K562 (cell line): ENCODE measurements at regions not wholly inside any gene's neighbourhood (a gene's known extent, or its start where the extent isn't known, plus 50 kb on each side); places are given as distances from the start of the nearest gene placed in this dataset.

Experiments
- ARID1B ChIP-seq: fragments of 450-650 bp; IDR thresholded peaks from 2 replicates; pipeline ENCODE4 v1.6.1; 2016; ENCODE audit warnings: antibody characterized with exemption, mild to moderate bottlenecking, inconsistent platforms
- BHLHE40 ChIP-seq: IDR thresholded peaks from 2 replicates; pipeline ENCODE4 v1.6.1; 2011; ENCODE audit warnings: low read length, improper control_type of control experiment
- BRF1 ChIP-seq: IDR thresholded peaks from 3 replicates; pipeline ENCODE4 v1.6.1; 2011; ENCODE audit warnings: borderline replicate concordance, mild to moderate bottlenecking; ENCODE audit not compliant: insufficient read length; ENCODE audit errors: extremely low read depth
- CAMTA2 ChIP-seq: fragments of 250-450 bp; sonication (Bioruptor Pico); conservative IDR thresholded peaks from 2 replicates; pipeline ENCODE4 v1.5.1; 2022
- CBX1 ChIP-seq: sonication (generic); IDR thresholded peaks from 2 replicates; pipeline ENCODE4 v1.6.1; 2016; ENCODE audit warnings: antibody characterized with exemption, low read depth, mild to moderate bottlenecking
- CBX5 ChIP-seq: IDR thresholded peaks from 2 replicates; pipeline ENCODE4 v1.6.1; 2014; ENCODE audit warnings: low read depth, borderline replicate concordance
- COPS2 ChIP-seq: fragments of 450-650 bp; conservative IDR thresholded peaks from 2 replicates; pipeline ENCODE4 v1.6.1; 2016; ENCODE audit warnings: mild to moderate bottlenecking, moderate library complexity
- CTBP1 ChIP-seq: fragments of 450-650 bp; IDR thresholded peaks from 2 replicates; pipeline ENCODE4 v1.6.1; 2016; ENCODE audit warnings: borderline replicate concordance
- DPF2 ChIP-seq: fragments of 450-650 bp; IDR thresholded peaks from 2 replicates; pipeline ENCODE4 v1.6.1; 2016
- HMG20B ChIP-seq: fragments of 250-450 bp; sonication (Bioruptor Pico); IDR thresholded peaks from 2 replicates; pipeline ENCODE4 v1.5.0; 2021; ENCODE audit warnings: mild to moderate bottlenecking
- MIER1 ChIP-seq: fragments of 450-650 bp; IDR thresholded peaks from 2 replicates; pipeline ENCODE4 v1.6.1; 2016; ENCODE audit warnings: antibody characterized with exemption, mild to moderate bottlenecking, low read depth
- NCOA1 ChIP-seq: fragments of 450-650 bp; IDR thresholded peaks from 2 replicates; pipeline ENCODE4 v1.6.1; 2016; ENCODE audit warnings: low read depth
- NKRF ChIP-seq: fragments of 450-650 bp; IDR thresholded peaks from 2 replicates; pipeline ENCODE4 v1.6.1; 2016; ENCODE audit warnings: borderline replicate concordance
- NR2C1 ChIP-seq, 2 experiments: fragments of 450-650 bp; IDR thresholded peaks; 2 replicates each; pipeline ENCODE4 v1.6.1; 2017; ENCODE audit warnings: mild to moderate bottlenecking in 2 of 2, antibody characterized with exemption in 1 of 2, inconsistent platforms in 1 of 2, missing compliant biosample characterization in 1 of 2, missing genetic modification characterization in 1 of 2
- PURB ChIP-seq: sonication (generic); formaldehyde crosslinking; IDR thresholded peaks from 2 replicates; pipeline ENCODE4 v1.9.0; 2021; ENCODE audit warnings: low read depth, mild to moderate bottlenecking, missing genetic modification reagents
- RBM39 ChIP-seq: fragments of 200-400 bp; formaldehyde crosslinking; optimal IDR thresholded peaks from 2 replicates; pipeline ENCODE3; 2018; ENCODE audit warnings: low read depth, low read length
- STAG1 ChIP-seq: sonication (generic); formaldehyde crosslinking; IDR thresholded peaks from 2 replicates; pipeline ENCODE4 v1.5.0; 2020; ENCODE audit warnings: missing genetic modification reagents, borderline replicate concordance
- TAF9B ChIP-seq: fragments of 450-650 bp; IDR thresholded peaks from 2 replicates; pipeline ENCODE4 v1.6.1; 2018; ENCODE audit warnings: mild to moderate bottlenecking; ENCODE audit not compliant: partially characterized antibody
- TEAD2 ChIP-seq: fragments of 450-650 bp; IDR thresholded peaks from 2 replicates; pipeline ENCODE4 v1.6.1; 2016; ENCODE audit warnings: missing genetic modification characterization, control low read depth, missing compliant biosample characterization
- TOE1 ChIP-seq, 2 experiments: fragments of 450-650 bp in 1 of 2; sonication (generic) in 1 of 2; formaldehyde crosslinking in 1 of 2; IDR thresholded peaks; 2 replicates each; pipeline versions ENCODE4 v1.7.1 to v1.8.0; 2016 to 2022; ENCODE audit warnings: borderline replicate concordance in 2 of 2, mild to moderate bottlenecking in 2 of 2, antibody characterized with exemption in 1 of 2, inconsistent platforms in 1 of 2, low read depth in 1 of 2, missing genetic modification reagents in 1 of 2, moderate library complexity in 1 of 2
- ZNF124 ChIP-seq: sonication (generic); formaldehyde crosslinking; IDR thresholded peaks from 2 replicates; pipeline ENCODE4 v1.8.1; 2022; ENCODE audit warnings: missing genetic modification reagents
- ZNF41 ChIP-seq: fragments of 250-450 bp; sonication (Bioruptor Pico); conservative IDR thresholded peaks from 2 replicates; pipeline ENCODE4 v1.4.0; 2020; ENCODE audit warnings: mild to moderate bottlenecking
- ZNF507 ChIP-seq: conservative IDR thresholded peaks from 2 replicates; pipeline ENCODE4 v1.6.1; 2017; ENCODE audit warnings: missing genetic modification characterization, missing compliant biosample characterization
- TF ChIP-seq, protein P1 (sequence below): sonication (generic); formaldehyde crosslinking; IDR thresholded peaks from 2 replicates; pipeline ENCODE4 v1.8.0; 2022; ENCODE audit warnings: mild to moderate bottlenecking, missing genetic modification reagents
- TF ChIP-seq, protein P2 (sequence below): fragments of 450-650 bp; formaldehyde crosslinking; conservative IDR thresholded peaks from 2 replicates; pipeline ENCODE4 v1.4.0; 2022; ENCODE audit warnings: mild to moderate bottlenecking, missing genetic modification characterization
- TF ChIP-seq, protein P3 (sequence below): sonication (generic); formaldehyde crosslinking; IDR thresholded peaks from 2 replicates; pipeline ENCODE4 v1.9.0; 2022; ENCODE audit warnings: mild to moderate bottlenecking, missing genetic modification reagents

DNA sequence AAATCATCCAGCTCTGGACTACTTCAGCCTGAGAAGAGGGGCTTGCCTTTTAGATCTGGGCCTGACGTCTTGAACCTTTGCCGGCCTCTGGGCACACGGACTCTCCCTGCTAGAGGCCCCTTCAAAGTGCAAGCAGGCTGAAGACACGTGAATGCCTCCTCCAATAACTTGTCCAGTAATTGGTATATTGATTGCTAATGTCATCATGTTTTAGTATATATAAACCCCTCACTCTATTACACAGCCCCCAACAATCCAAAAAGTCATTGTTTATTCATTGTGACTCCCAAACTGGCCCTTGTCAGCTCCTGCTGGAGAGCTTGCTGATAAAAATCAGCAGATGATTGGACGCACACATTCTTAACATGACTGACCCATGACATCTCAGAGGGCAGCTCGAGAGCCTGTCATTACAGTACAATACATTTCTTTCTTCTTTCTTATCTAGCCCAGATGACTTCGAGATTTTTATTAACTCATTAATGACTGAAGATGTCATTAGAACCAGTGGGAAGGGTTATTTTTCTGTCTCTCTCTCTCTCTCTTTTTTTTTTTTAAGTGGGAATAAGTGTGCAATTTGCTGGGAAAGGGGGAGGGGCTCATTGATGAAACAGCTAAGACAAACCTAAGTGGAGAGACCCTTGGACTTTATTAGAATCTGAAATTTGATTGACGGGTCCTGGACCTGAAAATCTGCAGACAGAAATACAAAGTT is 65.5 kb upstream of the NR2F2 start (continued):
- TF ChIP-seq NR2C1 (IDR thresholded peaks at IDR 0.05) (no peak), NR2C1 (tag; IDR thresholded peaks at IDR 0.05) (no peak), RBM39 (no peak), NKRF (no peak), CBX5 (no peak), BHLHE40 (peak; percentile 74), MIER1 (no peak), NCOA1 (no peak), PURB (CRISPR knock-in tag) (no peak), DPF2 (peak; percentile 60), CBX1 (no peak), TAF9B (no peak), ZNF41 (CRISPR knock-in tag) (no peak), HMG20B (CRISPR knock-in tag) (no peak), CAMTA2 (no peak), STAG1 (CRISPR knock-in tag) (no peak), COPS2 (no peak), CTBP1 (no peak), ZNF124 (CRISPR knock-in tag) (no peak), ARID1B (peak; percentile 50), ZNF507 (tag) (no peak), TEAD2 (tag) (peak; percentile 71), BRF1 (no peak), TOE1 (IDR thresholded peaks at IDR 0.05; ENCODE audit: borderline replicate concordance) (no peak), TOE1 (CRISPR knock-in tag; IDR thresholded peaks at IDR 0.05; ENCODE audit: borderline replicate concordance, low read depth) (no peak)
- TF ChIP-seq, protein P1, sequence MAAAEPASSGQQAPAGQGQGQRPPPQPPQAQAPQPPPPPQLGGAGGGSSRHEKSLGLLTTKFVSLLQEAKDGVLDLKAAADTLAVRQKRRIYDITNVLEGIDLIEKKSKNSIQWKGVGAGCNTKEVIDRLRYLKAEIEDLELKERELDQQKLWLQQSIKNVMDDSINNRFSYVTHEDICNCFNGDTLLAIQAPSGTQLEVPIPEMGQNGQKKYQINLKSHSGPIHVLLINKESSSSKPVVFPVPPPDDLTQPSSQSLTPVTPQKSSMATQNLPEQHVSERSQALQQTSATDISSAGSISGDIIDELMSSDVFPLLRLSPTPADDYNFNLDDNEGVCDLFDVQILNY (CRISPR knock-in tag): no peak
- TF ChIP-seq, protein P2, sequence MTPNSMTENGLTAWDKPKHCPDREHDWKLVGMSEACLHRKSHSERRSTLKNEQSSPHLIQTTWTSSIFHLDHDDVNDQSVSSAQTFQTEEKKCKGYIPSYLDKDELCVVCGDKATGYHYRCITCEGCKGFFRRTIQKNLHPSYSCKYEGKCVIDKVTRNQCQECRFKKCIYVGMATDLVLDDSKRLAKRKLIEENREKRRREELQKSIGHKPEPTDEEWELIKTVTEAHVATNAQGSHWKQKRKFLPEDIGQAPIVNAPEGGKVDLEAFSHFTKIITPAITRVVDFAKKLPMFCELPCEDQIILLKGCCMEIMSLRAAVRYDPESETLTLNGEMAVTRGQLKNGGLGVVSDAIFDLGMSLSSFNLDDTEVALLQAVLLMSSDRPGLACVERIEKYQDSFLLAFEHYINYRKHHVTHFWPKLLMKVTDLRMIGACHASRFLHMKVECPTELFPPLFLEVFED: no peak
- TF ChIP-seq, protein P3, sequence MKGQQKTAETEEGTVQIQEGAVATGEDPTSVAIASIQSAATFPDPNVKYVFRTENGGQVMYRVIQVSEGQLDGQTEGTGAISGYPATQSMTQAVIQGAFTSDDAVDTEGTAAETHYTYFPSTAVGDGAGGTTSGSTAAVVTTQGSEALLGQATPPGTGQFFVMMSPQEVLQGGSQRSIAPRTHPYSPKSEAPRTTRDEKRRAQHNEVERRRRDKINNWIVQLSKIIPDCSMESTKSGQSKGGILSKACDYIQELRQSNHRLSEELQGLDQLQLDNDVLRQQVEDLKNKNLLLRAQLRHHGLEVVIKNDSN (CRISPR knock-in tag): no peak
